ENCODE measurements at regions not wholly inside any gene's neighbourhood (a gene's known extent, or its start where the extent isn't known, plus 50 kb on each side); places are given as distances from the start of the nearest gene placed in this dataset.

- Histone ChIP-seq H3K4me2 (ENCODE audit: control insufficient read depth, insufficient read depth) (no peak overlapping the region), H3K36me3 (ENCODE audit: control insufficient read depth in 2 of 2, insufficient read depth in 2 of 2, low read length in 1 of 2) (no peaks in the 10 kb centered on the region), H3K27ac (ENCODE audit: control insufficient read depth, insufficient read depth) (no peak overlapping the region), H2AFZ (ENCODE audit: control insufficient read depth, low read depth, low read length) (no peak overlapping the region), H3K9me3 (replicated peaks; ENCODE audit: control insufficient read depth, insufficient read depth, low read length) (no peaks in the 10 kb centered on the region), H3K4me1 (ENCODE audit: control insufficient read depth, insufficient read depth, low read length) (no peaks in the 10 kb centered on the region), H4K20me1 (ENCODE audit: control insufficient read depth, insufficient read depth) (no peaks in the 10 kb centered on the region), H3K79me2 (ENCODE audit: control insufficient read depth, insufficient read depth, low read length) (no peaks in the 10 kb centered on the region), H3K9ac (ENCODE audit: control insufficient read depth, insufficient read depth, low read length) (no peak overlapping the region), H3K4me3 (no peak overlapping the region), H3K27me3 (replicated peaks in 1 of 2; ENCODE audit: control insufficient read depth in 2 of 2, insufficient read depth in 2 of 2, low read length in 1 of 2) (no peaks in the 10 kb centered on the region; a peak in 1 of 4 replicates)
- no peak for FAIRE-seq
- intact Hi-C loops (cut with micrococcal nuclease; ENCODE audit: unreplicated experiment) (loop anchor here (10.0 kb wide), 1 partner anchor 234 kb away; the partner anchor contains the start of gene SFRP2), in situ Hi-C loops (cut with MboI) (no loop called here)
- ChIA-PET SMC1A (ENCODE audit: uncharacterized antibody, unreplicated experiment) (no interaction called here), POLR2A (no interaction called here), RAD21 (ENCODE audit: unreplicated experiment) (no interaction called here), CTCF (interaction anchor here (1.4 kb wide), 1 partner anchor 233 kb away, joined by 3 read pairs; no protein-coding TSS in a partner anchor)
- DNase-seq (ENCODE audit: low read depth, low spot score) = no peak
- no TSS peak for BruUV-seq (replicated peaks)
- peak; percentile 27; the same call in 1 of the 3 replicates for ATAC-seq
- WGBS (ENCODE audit: insufficient coverage, insufficient replicate concordance, low lambda C conversion rate, missing lambda C conversion rate) = 9% methylated on average over 4 of the region's 4 CpGs
- no peak for TF ChIP-seq E2F4 (IDR thresholded peaks at IDR 0.05; ENCODE audit: low read depth, low read length)
- no peak for TF ChIP-seq ZNF687 (IDR thresholded peaks at IDR 0.05)
- no peak for TF ChIP-seq ZBTB40 (IDR thresholded peaks at IDR 0.05; ENCODE audit: borderline replicate concordance)
- TF ChIP-seq FOS (IDR thresholded peaks at IDR 0.05; ENCODE audit: borderline replicate concordance, extremely low read depth, insufficient read length) = no peak
- no peak for TF ChIP-seq POLR2AphosphoS2 (IDR thresholded peaks at IDR 0.05; ENCODE audit: low read depth, low read length)
- no peak for TF ChIP-seq DPF2 (IDR thresholded peaks at IDR 0.05)
- TF ChIP-seq KLF5 (IDR thresholded peaks at IDR 0.05; ENCODE audit: partially characterized antibody) = no peak
- TF ChIP-seq SREBF1 (IDR thresholded peaks at IDR 0.05; ENCODE audit: low read length) = no peak
- TF ChIP-seq NFYA (IDR thresholded peaks at IDR 0.05; ENCODE audit: borderline replicate concordance, low read depth, low read length) = no peak
- no peak for TF ChIP-seq RB1 (IDR thresholded peaks at IDR 0.05; ENCODE audit: borderline replicate concordance)
- peak in 1 of 3 experiments; percentile 3; a peak in 1 of 6 replicates for TF ChIP-seq CTCF (IDR thresholded peaks at IDR 0.05 in 2 of 3, conservative IDR thresholded peaks at IDR 0.05 in 1 of 3; ENCODE audit: control insufficient read depth in 2 of 3, extremely low read depth in 1 of 3, insufficient read depth in 1 of 3, low read depth in 3 of 3, low read length in 3 of 3)
- TF ChIP-seq RFX5 (IDR thresholded peaks at IDR 0.05; ENCODE audit: low read depth, low read length) = no peak
These were observed 229.8 kb upstream of the SFRP2 start for GRCh38 chr4:154018659-154019058.
